T47D (cell line): ENCODE measurements at regions not wholly inside any gene's neighbourhood (a gene's known extent, or its start where the extent isn't known, plus 50 kb on each side); places are given as distances from the start of the nearest gene placed in this dataset.

Experiments
- DNase-seq, 2 experiments: peaks; one replicate each; pipeline versions ENCODE4 v3.0.0 to v3.0.0-alpha.2; 2011 to 2012; ENCODE audit warnings: low read depth in 1 of 2, low spot score in 1 of 2
- JUND ChIP-seq: IDR thresholded peaks from 2 replicates; pipeline ENCODE4 v1.6.1; 2012; ENCODE audit warnings: low read depth
- in situ Hi-C: cut with HindIII; loops from 2 replicates; pipeline ENCODE4 v1.10.0; 2016; ENCODE audit warnings: low sequenced_read_pairs, low pct_unique_long_range_greater_than_20kb

DNA sequence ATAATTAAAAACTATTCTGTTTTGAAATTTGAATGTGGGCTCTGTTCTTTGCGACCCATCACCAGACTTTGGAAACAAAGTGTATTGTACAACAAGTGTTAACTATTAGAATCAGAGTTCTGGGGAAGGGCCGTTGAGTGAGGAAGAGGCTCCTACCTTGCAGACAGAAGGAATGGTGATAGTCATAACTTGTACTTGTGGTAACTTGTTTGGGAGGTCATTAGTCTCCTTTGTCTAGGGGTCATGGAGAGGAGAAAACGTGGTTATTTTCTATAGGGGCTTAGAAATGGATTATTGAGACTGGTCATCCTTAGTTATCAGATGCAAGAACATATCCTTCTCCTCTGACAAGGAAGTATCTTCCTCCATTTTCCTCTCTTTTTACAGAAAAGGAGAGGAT is 174.8 kb downstream of the BMP2 start:
- in situ Hi-C loops = no loop called here
- DNase-seq = no peak
- no peak for TF ChIP-seq JUND

GRCh38 chr20:6944292-6944691 is 176.8 kb downstream of the BMP2 start:
- in situ Hi-C loops = no loop called here
- TF ChIP-seq JUND = no peak
- no peak for DNase-seq

- no peak for TF ChIP-seq JUND
- in situ Hi-C loops = no loop called here
- DNase-seq = no peak
These were observed 186.1 kb downstream of the BMP2 start for GRCh38 chr20:6953611-6954010.

- no peak for TF ChIP-seq JUND
- in situ Hi-C loops = no loop called here
- DNase-seq = no peak
These were observed 186.7 kb downstream of the BMP2 start for GRCh38 chr20:6954219-6954618.

- no peak for TF ChIP-seq JUND
- no peak for DNase-seq
- in situ Hi-C loops = no loop called here
These were observed 188.6 kb downstream of the BMP2 start for GRCh38 chr20:6956056-6956455.

DNA sequence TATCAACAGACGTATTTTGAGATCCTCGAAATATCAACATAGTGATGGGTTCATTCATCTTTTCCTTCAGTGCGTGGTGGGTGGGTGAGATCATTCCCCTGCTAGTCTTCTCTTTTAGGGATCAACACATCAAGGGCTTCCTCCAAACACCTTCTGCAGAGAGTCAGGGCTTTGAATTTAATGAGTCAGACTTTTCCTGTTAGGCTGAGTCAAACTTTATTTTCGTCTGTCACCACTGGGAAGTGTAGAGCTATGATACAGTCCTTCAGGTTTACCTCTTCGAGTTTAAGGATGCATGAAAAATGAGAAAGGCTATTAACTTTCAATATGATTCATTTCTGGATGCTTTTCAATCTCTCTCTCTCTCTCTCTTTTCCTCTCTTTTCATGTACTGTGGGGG is 189.1 kb downstream of the BMP2 start:
- no peak for TF ChIP-seq JUND
- DNase-seq = no peak
- in situ Hi-C loops = no loop called here

DNA sequence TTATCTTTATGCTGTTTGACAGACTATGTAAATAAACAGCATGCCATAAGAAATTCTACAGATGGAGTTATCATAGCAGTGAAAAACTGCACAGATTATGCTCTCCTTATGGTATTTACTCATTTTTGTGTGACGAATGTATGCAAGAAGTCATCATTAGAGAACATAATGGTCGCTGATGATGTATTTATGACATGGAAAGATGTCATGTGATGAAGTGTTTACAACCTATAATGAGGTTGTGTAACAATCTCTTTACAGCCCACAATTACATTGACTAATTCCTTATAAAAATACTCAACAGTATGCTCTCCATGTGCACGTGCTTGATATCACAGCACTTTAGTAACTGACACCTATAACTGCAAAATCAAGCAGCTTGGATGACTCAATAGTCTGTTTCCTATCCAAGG is 192.4 kb downstream of the BMP2 start:
- TF ChIP-seq JUND = no peak
- in situ Hi-C loops = no loop called here
- no peak for DNase-seq

- no peak for DNase-seq
- no peak for TF ChIP-seq JUND
- in situ Hi-C loops = no loop called here
These were observed 199.2 kb downstream of the BMP2 start for GRCh38 chr20:6966721-6967120.

DNA sequence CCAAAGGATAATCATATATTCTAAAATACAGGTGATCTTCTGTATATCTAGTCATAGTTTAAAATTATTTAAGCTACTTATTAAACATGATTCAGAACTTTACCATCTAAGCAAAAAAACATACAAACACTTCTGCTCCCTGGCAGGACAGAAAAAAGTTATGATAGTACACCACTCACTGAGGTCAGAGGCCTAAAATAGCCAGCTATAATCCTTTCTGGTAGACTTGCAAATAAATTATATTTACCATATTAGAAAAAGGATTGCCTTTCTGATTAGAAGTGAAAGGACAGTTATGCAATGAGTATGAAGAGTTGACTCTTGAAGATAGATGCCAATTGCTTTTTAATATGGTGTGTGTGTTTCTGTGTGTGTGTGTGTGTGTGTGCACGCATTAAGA is 207.4 kb downstream of the BMP2 start:
- TF ChIP-seq JUND = no peak
- no peak for DNase-seq
- in situ Hi-C loops = no loop called here

- DNase-seq = no peak
- TF ChIP-seq JUND = no peak
- in situ Hi-C loops = no loop called here
These were observed 207.8 kb downstream of the BMP2 start for GRCh38 chr20:6975311-6975710.

DNA sequence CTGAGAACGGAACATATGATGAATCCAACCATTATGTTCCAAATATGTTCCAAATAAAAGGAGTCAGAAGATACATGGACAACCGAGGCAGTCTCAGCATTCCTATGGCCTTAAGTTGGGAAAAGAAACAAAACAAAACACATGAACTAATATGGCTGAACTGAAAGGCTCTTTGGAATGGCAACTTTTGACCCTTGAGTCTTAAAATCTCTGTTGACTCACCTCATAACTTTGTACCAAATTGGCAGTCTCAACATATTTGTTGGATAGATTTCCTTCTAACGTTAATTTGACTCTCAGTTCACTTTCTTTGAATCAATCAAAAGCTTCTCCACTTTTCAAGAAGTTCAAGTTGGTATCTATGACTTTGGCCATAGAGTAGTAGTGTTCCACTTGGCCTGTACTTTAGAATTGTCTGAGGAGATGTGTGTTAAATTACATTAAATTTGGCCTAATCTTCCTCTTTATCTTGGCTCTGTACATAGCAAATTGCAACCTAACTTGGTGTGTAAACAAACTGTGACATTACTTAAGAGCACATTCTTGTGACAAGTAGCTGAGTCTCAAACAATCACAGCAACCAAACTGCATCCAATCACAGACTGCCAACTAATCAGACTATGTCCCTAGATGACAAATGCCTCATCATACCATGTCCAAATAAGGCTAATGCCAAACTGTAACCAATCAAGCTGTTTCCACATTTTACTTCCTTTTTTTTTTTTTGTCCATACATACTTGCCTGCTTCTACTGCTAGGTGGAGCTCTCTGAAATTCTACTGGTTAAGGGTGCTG is 208.8 kb downstream of the BMP2 start:
- no peak for DNase-seq

GRCh38 chr20:6979621-6980020 is 212.1 kb downstream of the BMP2 start:
- TF ChIP-seq JUND = no peak
- in situ Hi-C loops = no loop called here
- DNase-seq = no peak

More for the DNA sequence above, 208.8 kb downstream of the BMP2 start:
- TF ChIP-seq JUND = no peak
- in situ Hi-C loops = no loop called here

DNA sequence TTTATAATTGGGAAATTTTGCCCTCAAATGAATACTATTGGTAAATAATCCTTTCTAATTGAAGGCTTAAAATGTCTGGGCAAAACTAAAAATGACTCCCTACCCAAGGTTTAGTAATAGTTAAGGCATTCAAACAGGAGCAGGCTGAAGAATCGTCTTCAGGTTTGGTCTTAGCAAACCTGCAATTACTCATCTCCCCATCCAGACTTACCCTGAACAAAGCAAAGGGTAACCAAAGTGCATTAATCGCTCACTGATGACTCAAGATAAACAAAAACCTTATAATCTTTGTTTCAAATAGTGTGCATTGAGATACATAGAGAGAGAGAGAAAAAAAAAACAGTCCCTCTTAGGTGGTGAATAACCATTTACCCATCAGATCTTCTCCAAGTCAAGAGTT is 225.5 kb downstream of the BMP2 start:
- TF ChIP-seq JUND = no peak
- DNase-seq = no peak
- in situ Hi-C loops = no loop called here

- no peak for TF ChIP-seq JUND
- DNase-seq = no peak
- in situ Hi-C loops = no loop called here
These were observed 226.0 kb downstream of the BMP2 start for GRCh38 chr20:6993511-6993910.
